H9 (cell line): ENCODE measurements at regions not wholly inside any gene's neighbourhood (a gene's known extent, or its start where the extent isn't known, plus 50 kb on each side); places are given as distances from the start of the nearest gene placed in this dataset.

Experiments used
- DNase-seq: peaks from one replicate; pipeline ENCODE4 v3.0.0-alpha.2; 2017
- H2AFZ ChIP-seq: one replicate; pipeline ENCODE4 v1.6.1; 2013; ENCODE audit warnings: mild to moderate bottlenecking, low read length, control low read depth, moderate library complexity
- H2AK5ac ChIP-seq: 2 replicates; pipeline ENCODE4 v1.6.1; 2013; ENCODE audit warnings: low read length, control low read depth, mixed read lengths; ENCODE audit not compliant: insufficient read length
- H2BK120ac ChIP-seq: one replicate; pipeline ENCODE4 v1.6.1; 2013; ENCODE audit warnings: low read depth, mild to moderate bottlenecking, low read length, control low read depth, inconsistent platforms; ENCODE audit not compliant: poor library complexity, severe bottlenecking
- H2BK12ac ChIP-seq: 2 replicates; pipeline ENCODE4 v1.6.1; 2013; ENCODE audit warnings: low read length, control low read depth, mixed read lengths, low read depth; ENCODE audit not compliant: insufficient read length
- H2BK15ac ChIP-seq: 2 replicates; pipeline ENCODE4 v1.6.1; 2013; ENCODE audit warnings: low read depth, low read length, control low read depth
- H2BK20ac ChIP-seq: one replicate; pipeline ENCODE4 v1.6.1; 2013; ENCODE audit warnings: low read depth, mild to moderate bottlenecking, low read length, control low read depth, inconsistent platforms; ENCODE audit not compliant: poor library complexity, severe bottlenecking
- H2BK5ac ChIP-seq: 2 replicates; pipeline ENCODE4 v1.6.1; 2013; ENCODE audit warnings: low read length, control low read depth, mixed read lengths; ENCODE audit not compliant: insufficient read length
- H3K14ac ChIP-seq: 2 replicates; pipeline ENCODE4 v1.6.1; 2013; ENCODE audit warnings: low read length, control low read depth; ENCODE audit not compliant: insufficient read depth
- H3K18ac ChIP-seq: 2 replicates; pipeline ENCODE4 v1.6.1; 2013; ENCODE audit warnings: low read depth, mild to moderate bottlenecking, mixed read lengths, low read length, control low read depth; ENCODE audit not compliant: insufficient read length
- H3K23ac ChIP-seq: 2 replicates; pipeline ENCODE4 v1.6.1; 2013; ENCODE audit warnings: low read length, control low read depth, mixed read lengths, low read depth; ENCODE audit not compliant: insufficient read length
- H3K23me2 ChIP-seq: 2 replicates; pipeline ENCODE4 v1.6.1; 2013; ENCODE audit warnings: low read depth, mild to moderate bottlenecking, mixed read lengths, low read length, control low read depth; ENCODE audit not compliant: insufficient read length, poor library complexity, severe bottlenecking
- H3K27ac ChIP-seq: 2 replicates; pipeline ENCODE4 v1.5.1; 2013; ENCODE audit warnings: low read length, control low read depth, mixed read lengths, low read depth; ENCODE audit not compliant: insufficient read length
- H3K27me3 ChIP-seq: 2 replicates; pipeline ENCODE4 v1.6.1; 2013; ENCODE audit warnings: low read length, control low read depth, inconsistent platforms; ENCODE audit not compliant: insufficient read depth
- H3K4ac ChIP-seq: 2 replicates; pipeline ENCODE4 v1.6.1; 2013; ENCODE audit warnings: low read depth, mild to moderate bottlenecking, control low read depth, inconsistent platforms, low read length, moderate library complexity
- H3K4me1 ChIP-seq: 2 replicates; pipeline ENCODE4 v1.6.1; 2013; ENCODE audit warnings: low read length, control low read depth, inconsistent platforms; ENCODE audit not compliant: insufficient read depth
- H3K4me2 ChIP-seq: 2 replicates; pipeline ENCODE4 v1.6.1; 2013; ENCODE audit warnings: low read length, control low read depth, mixed read lengths; ENCODE audit not compliant: insufficient read length, insufficient read depth
- H3K56ac ChIP-seq: 2 replicates; pipeline ENCODE4 v1.6.1; 2013; ENCODE audit warnings: low read depth, mild to moderate bottlenecking, mixed read lengths, low read length, control low read depth; ENCODE audit not compliant: insufficient read length
- H3K79me1 ChIP-seq: 2 replicates; pipeline ENCODE4 v1.6.1; 2013; ENCODE audit warnings: low read depth, mild to moderate bottlenecking, moderate library complexity, low read length, control low read depth, inconsistent platforms; ENCODE audit not compliant: insufficient read depth, poor library complexity, severe bottlenecking
- H3K79me2 ChIP-seq: 2 replicates; pipeline ENCODE4 v1.6.1; 2013; ENCODE audit warnings: low read length, control low read depth, inconsistent platforms; ENCODE audit not compliant: insufficient read depth
- H3K9ac ChIP-seq: 2 replicates; pipeline ENCODE4 v1.6.1; 2013; ENCODE audit warnings: low read length, control low read depth, mixed read lengths; ENCODE audit not compliant: insufficient read length; ENCODE audit errors: extremely low read depth
- H3K9me3 ChIP-seq: one replicate; pipeline ENCODE4 v1.6.1; 2013; ENCODE audit warnings: low read depth, low read length, inconsistent platforms; ENCODE audit not compliant: control insufficient read depth
- H3T11ph ChIP-seq: one replicate; pipeline ENCODE4 v1.6.1; 2013; ENCODE audit warnings: mild to moderate bottlenecking, low read length, control low read depth, inconsistent platforms
- H4K20me1 ChIP-seq: one replicate; pipeline ENCODE4 v1.6.1; 2013; ENCODE audit not compliant: control insufficient read depth, insufficient read length, insufficient read depth
- H4K5ac ChIP-seq: 2 replicates; pipeline ENCODE4 v1.6.1; 2013; ENCODE audit warnings: low read depth, mild to moderate bottlenecking, mixed read lengths, low read length, control low read depth; ENCODE audit not compliant: insufficient read length
- H4K8ac ChIP-seq: replicated peaks from 2 replicates; pipeline ENCODE4 v1.6.1; 2013; ENCODE audit warnings: low read length, control low read depth, mixed read lengths, low read depth; ENCODE audit not compliant: insufficient read length
- H4K91ac ChIP-seq: 2 replicates; pipeline ENCODE4 v1.6.1; 2013; ENCODE audit warnings: low read depth, mild to moderate bottlenecking, moderate library complexity, mixed read lengths, low read length, control low read depth; ENCODE audit not compliant: insufficient read length
- H3K27ac Mint-ChIP-seq, 3 experiments: 2 replicates in 2 of 3; 3 replicates in 1 of 3; pipeline ENCODE4 v1.8.0; 2020 to 2021; ENCODE audit warnings: mixed read lengths in 3 of 3, mild to moderate bottlenecking in 1 of 3, moderate library complexity in 1 of 3
- H3K27me3 Mint-ChIP-seq: 2 replicates; pipeline ENCODE4 v1.8.0; 2021; ENCODE audit warnings: low read depth, mild to moderate bottlenecking, moderate library complexity, mixed read lengths
- H3K36me3 Mint-ChIP-seq, 3 experiments: 2 replicates in 2 of 3; 3 replicates in 1 of 3; pipeline ENCODE4 v1.8.0; 2020 to 2021; ENCODE audit warnings: low read depth in 3 of 3, mixed read lengths in 3 of 3; ENCODE audit not compliant: insufficient read depth in 1 of 3
- H3K4me1 Mint-ChIP-seq, 2 experiments: 2 replicates each; pipeline ENCODE4 v1.8.0; 2020; ENCODE audit warnings: mixed read lengths in 2 of 2
- H3K4me3 Mint-ChIP-seq, 2 experiments: 2 replicates in 1 of 2; 3 replicates in 1 of 2; pipeline ENCODE4 v1.8.0; 2020 to 2021; ENCODE audit warnings: mild to moderate bottlenecking in 2 of 2, mixed read lengths in 2 of 2, moderate library complexity in 1 of 2
- H3K9me3 Mint-ChIP-seq, 2 experiments: 2 replicates in 1 of 2; 3 replicates in 1 of 2; pipeline ENCODE4 v1.8.0; 2020; ENCODE audit warnings: mild to moderate bottlenecking in 2 of 2, mixed read lengths in 2 of 2, moderate library complexity in 1 of 2
- CTCF ChIP-seq: fragments of 200-600 bp; sonication (generic); conservative IDR thresholded peaks from 3 replicates; pipeline ENCODE4 v1.8.0; 2021; ENCODE audit warnings: antibody characterized with exemption, mild to moderate bottlenecking
- WGBS: extraction: QIAGEN DNeasy Blood & Tissue Kit; methylation state at CpG from one replicate; pipeline ENCODE4 v1.1.7; 2013; ENCODE audit warnings: missing lambda C conversion rate, low lambda C conversion rate, mixed read lengths; ENCODE audit not compliant: insufficient read length; ENCODE audit errors: extremely low coverage; 5-methylcytosine and 5-hydroxymethylcytosine counted together

- Mint-ChIP-seq H3K36me3 (peaks cover 0 to 3% (median 0%) of the 10 kb centered on the region in 3 experiments; a peak in 3 of 7 replicates), H3K9me3 (peaks cover 0 to 2% of the 10 kb centered on the region in 2 experiments; a peak in 2 of 5 replicates), H3K27ac (peak overlapping the region in 1 of 3 experiments; percentile 76; a peak in 1 of 7 replicates), H3K4me3 (peak overlapping the region; percentile 79 to 95), H3K4me1 (peaks cover 21 to 32% of the 10 kb centered on the region in 2 experiments), H3K27me3 (peaks cover 14% of the 10 kb centered on the region)
- peak overlapping the region; percentile 99 for H3K4me2 ChIP-seq
- WGBS = no CpG with 5 or more reads among the region's 14 CpGs
- no peak overlapping the region for H3K14ac ChIP-seq
- H4K5ac ChIP-seq = no peak overlapping the region
- no peak overlapping the region for H4K8ac ChIP-seq
- no peaks in the 10 kb centered on the region; the same call in 1 of the 2 replicates for H3K4me1 ChIP-seq
- H3K4ac ChIP-seq = no peak overlapping the region
- peaks cover 16% of the 10 kb centered on the region for H3K23me2 ChIP-seq
- no peak overlapping the region for H3K23ac ChIP-seq
- H2BK12ac ChIP-seq = no peak overlapping the region
- no peak overlapping the region for H2AK5ac ChIP-seq
- TF ChIP-seq CTCF = no peak
- no peak overlapping the region for H2BK20ac ChIP-seq
- no peak overlapping the region for H3K27ac ChIP-seq
- no peaks in the 10 kb centered on the region for H4K20me1 ChIP-seq
- H2AFZ ChIP-seq = no peak overlapping the region
- H3K18ac ChIP-seq = no peak overlapping the region
- no peak for DNase-seq
- H2BK5ac ChIP-seq = no peak overlapping the region
- H3T11ph ChIP-seq = no peak overlapping the region
- H3K27me3 ChIP-seq = no peaks in the 10 kb centered on the region
- no peak overlapping the region for H3K56ac ChIP-seq
- H3K79me2 ChIP-seq = no peaks in the 10 kb centered on the region
- H4K91ac ChIP-seq = no peak overlapping the region
- no peak overlapping the region for H2BK120ac ChIP-seq
- no peaks in the 10 kb centered on the region for H3K79me1 ChIP-seq
- H3K9ac ChIP-seq = peak overlapping the region; percentile 23
- H3K9me3 ChIP-seq = no peaks in the 10 kb centered on the region
- H2BK15ac ChIP-seq = no peak overlapping the region
These were observed 322.2 kb downstream of the CEMIP2 start for GRCh38 chr9:71446106-71446472.
